Adrenal gland (tissue), 5 donors: ENCODE measurements at regions not wholly inside any gene's neighbourhood (a gene's known extent, or its start where the extent isn't known, plus 50 kb on each side); places are given as distances from the start of the nearest gene placed in this dataset.

Experiments used
- POLR2A ChIP-seq, 2 donors: fragments of 450-650 bp; IDR thresholded peaks; one replicate each; pipeline ENCODE4 v1.6.1; 2017; ENCODE audit warnings: antibody characterized with exemption in 2 of 2, mild to moderate bottlenecking in 2 of 2, moderate library complexity in 1 of 2
- TF ChIP-seq, protein P1 (sequence below), 6 experiments: fragments of 450-650 bp in 4 of 6; fragments of 200-600 bp in 2 of 6; sonication (generic) in 1 of 6; IDR thresholded peaks; 1 replicate in 5 of 6; 2 replicates in 1 of 6; pipeline versions ENCODE4 v1.5.1 to v1.8.0; 2016 to 2021; ENCODE audit warnings: antibody characterized with exemption in 6 of 6, mild to moderate bottlenecking in 2 of 6, moderate library complexity in 1 of 6
- donor health status: DM: no; HTN: no; CAD: no.

DNA sequence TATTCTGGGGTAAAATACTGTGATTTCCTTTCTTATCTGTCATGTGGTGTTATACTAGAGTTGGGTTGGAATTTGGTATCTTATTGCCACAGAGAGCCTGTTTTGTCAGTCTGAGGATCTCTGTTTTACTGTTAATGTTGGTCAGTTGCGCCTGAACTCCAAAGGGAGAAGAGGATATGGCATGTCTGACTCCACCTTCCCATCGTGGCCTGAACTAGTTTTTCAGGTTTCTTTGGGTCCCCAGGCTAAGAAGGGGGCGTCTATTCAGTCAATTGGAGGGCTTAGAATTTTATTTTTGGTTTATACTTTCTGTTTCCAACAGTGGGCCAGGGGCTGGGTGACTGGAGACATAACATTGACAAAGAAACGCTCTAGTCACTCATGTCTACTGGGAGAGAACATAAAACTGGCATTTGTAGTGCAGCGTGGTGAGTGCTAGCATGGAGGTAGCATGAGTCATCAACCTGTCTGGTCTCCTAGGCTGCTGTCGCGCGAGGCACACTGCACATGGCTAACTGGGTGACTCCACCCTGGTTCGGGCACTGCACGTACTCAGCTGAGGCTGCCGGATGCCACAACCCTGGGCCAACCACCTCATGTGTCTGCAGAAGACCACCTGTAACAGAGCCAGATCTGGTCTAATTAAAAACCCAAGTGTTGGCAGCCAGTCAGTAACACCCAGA, 120.1 kb upstream of the OR9Q1 start:
- TF ChIP-seq, protein P1, sequence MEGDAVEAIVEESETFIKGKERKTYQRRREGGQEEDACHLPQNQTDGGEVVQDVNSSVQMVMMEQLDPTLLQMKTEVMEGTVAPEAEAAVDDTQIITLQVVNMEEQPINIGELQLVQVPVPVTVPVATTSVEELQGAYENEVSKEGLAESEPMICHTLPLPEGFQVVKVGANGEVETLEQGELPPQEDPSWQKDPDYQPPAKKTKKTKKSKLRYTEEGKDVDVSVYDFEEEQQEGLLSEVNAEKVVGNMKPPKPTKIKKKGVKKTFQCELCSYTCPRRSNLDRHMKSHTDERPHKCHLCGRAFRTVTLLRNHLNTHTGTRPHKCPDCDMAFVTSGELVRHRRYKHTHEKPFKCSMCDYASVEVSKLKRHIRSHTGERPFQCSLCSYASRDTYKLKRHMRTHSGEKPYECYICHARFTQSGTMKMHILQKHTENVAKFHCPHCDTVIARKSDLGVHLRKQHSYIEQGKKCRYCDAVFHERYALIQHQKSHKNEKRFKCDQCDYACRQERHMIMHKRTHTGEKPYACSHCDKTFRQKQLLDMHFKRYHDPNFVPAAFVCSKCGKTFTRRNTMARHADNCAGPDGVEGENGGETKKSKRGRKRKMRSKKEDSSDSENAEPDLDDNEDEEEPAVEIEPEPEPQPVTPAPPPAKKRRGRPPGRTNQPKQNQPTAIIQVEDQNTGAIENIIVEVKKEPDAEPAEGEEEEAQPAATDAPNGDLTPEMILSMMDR (IDR thresholded peaks at IDR 0.05) = no peak
- TF ChIP-seq POLR2A (IDR thresholded peaks at IDR 0.05) = no peak
